Heart left ventricle (tissue), 13 donors: ENCODE measurements at regions not wholly inside any gene's neighbourhood (a gene's known extent, or its start where the extent isn't known, plus 50 kb on each side); places are given as distances from the start of the nearest gene placed in this dataset.

Experiments
- CTCF ChIP-seq, 12 donors: fragments of 200-600 bp; sonication (generic) in 4 of 12; IDR thresholded peaks; one replicate each; pipeline versions ENCODE4 v1.5.0 to v1.8.0; 2018 to 2022; ENCODE audit warnings: antibody characterized with exemption in 12 of 12, mild to moderate bottlenecking in 5 of 12
- POLR2A ChIP-seq, 2 donors: fragments of 450-650 bp; IDR thresholded peaks; one replicate each; pipeline ENCODE4 v1.6.1; 2017; ENCODE audit warnings: antibody characterized with exemption in 2 of 2, mild to moderate bottlenecking in 2 of 2, moderate library complexity in 2 of 2
- donor health status: ischemic (EF 13 %, LVEDD 7.1; RV severe dilation, severe dysfunction).
- donor health status: DM: no; HTN: yes; CAD: no.
- donor health status: DM: no; HTN: no; CAD: no.
- donor health status: ischemic (EF 25% LVEDD 6.9; RV normal size, moderate dysfunction).
- donor health status: ischemic (EF 25% LVEDD 5.7; RV mildly dilated, moderate dysfunction).
- donor health status: ischemic (EF 35%, LVEDD 5.7; RV mildly dilated, moderate dysfunction).
- donor health status: nonischemic (EF 11% LVEDD 7.7; RV severe dilation, severe dysfunction).
- donor health status: DM: yes; HTN: yes; CAD: no.
- donor health status: PGD.
- donor health status: ischemic (EF 29% LVEDD 5.4; RV normal size, mild dysfunction).
- donor health status: nonischemic (EF 23%, LVEDD 6.1; RV moderate dilation, normal function).

GRCh38 chr18:1357724-1358123, 453.1 kb downstream of the ADCYAP1 start:
- TF ChIP-seq POLR2A (IDR thresholded peaks at IDR 0.05), result no peak
- no peak for TF ChIP-seq CTCF (IDR thresholded peaks at IDR 0.05)
